ENCODE measurements at regions not wholly inside any gene's neighbourhood (a gene's known extent, or its start where the extent isn't known, plus 50 kb on each side); places are given as distances from the start of the nearest gene placed in this dataset.

DNA sequence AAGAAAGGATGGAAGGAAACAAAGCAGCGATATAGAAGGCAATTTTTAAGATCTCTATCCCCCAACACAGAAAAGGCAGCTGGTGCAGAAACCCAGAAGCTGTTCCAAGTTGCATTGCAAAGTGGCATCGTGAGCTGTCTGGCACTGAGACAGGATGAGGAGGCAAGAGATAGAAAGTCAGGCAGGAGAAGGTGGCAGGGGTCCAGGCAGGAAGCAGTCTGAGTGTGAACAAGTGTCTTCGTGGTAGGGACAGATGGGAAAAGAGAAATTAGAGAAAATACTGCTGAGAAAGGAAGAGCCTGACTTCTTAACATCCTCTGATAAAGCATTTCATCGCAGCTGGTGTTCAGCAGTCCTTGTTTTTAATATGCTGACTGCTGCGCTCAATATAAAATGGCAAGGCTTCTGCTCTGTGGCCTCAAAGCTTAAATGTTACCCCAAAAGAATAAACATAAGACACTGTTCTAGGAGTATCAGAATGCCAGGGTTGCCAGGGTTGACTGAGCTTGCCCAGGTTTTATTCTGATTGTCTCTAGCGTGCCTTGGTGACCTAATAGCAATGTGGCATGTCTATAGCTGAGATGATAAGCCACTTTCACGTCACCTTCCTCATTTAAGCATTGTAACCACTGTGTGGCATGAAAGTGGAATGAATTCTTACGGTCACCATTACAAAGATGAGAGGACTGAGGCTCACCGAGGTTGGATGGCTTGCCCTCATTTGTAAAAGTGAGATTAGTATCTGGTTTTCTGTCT, 397.6 kb downstream of the NUAK1 start:
- Histone ChIP-seq H3K4me3 (replicated peaks in 1 of 3; ENCODE audit: insufficient read depth in 1 of 3, low read depth in 2 of 3, low read length in 3 of 3) (no peak overlapping the region), H2AFZ (ENCODE audit: low read length) (no peak overlapping the region), H3K79me2 (ENCODE audit: insufficient read depth, low read length) (no peaks in the 10 kb centered on the region), H3K4me2 (ENCODE audit: low read depth, low read length) (no peak overlapping the region), H3K9ac (ENCODE audit: insufficient read depth, low read depth, low read length) (no peak overlapping the region), H3K9me3 (ENCODE audit: low read length) (no peaks in the 10 kb centered on the region), H3K36me3 (replicated peaks in 1 of 2; ENCODE audit: control insufficient read depth in 1 of 2, insufficient read depth in 2 of 2, low read length in 2 of 2) (no peaks in the 10 kb centered on the region), H4K20me1 (ENCODE audit: insufficient read depth, low read length) (no peaks in the 10 kb centered on the region), H3K4me1 (ENCODE audit: insufficient read depth, low read length) (no peaks in the 10 kb centered on the region), H3K27ac (ENCODE audit: extremely low read length, insufficient read depth, low read length) (no peak overlapping the region), H3K27me3 (ENCODE audit: control insufficient read depth in 1 of 2, insufficient read depth in 2 of 2, low read length in 2 of 2) (no peaks in the 10 kb centered on the region)
- no peak for FAIRE-seq
- WGBS (ENCODE audit: low lambda C conversion rate): 16% methylated on average over 9 of the region's 9 CpGs
- no peak for TF ChIP-seq ZNF331 (CRISPR knock-in tag; IDR thresholded peaks at IDR 0.05)
- TF ChIP-seq ZBTB4 (CRISPR knock-in tag; IDR thresholded peaks at IDR 0.05; ENCODE audit: borderline replicate concordance): no peak
- no peak for TF ChIP-seq EHMT2 (IDR thresholded peaks at IDR 0.05; ENCODE audit: borderline replicate concordance, low read depth, low read length)
- no peak for TF ChIP-seq ARNT2 (CRISPR knock-in tag; IDR thresholded peaks at IDR 0.05; ENCODE audit: low read depth)
- no peak for TF ChIP-seq NR2F1 (CRISPR knock-in tag; IDR thresholded peaks at IDR 0.05)
- TF ChIP-seq ZNF510 (CRISPR knock-in tag; IDR thresholded peaks at IDR 0.05; ENCODE audit: low read depth): no peak
- TF ChIP-seq ZNF280D (CRISPR knock-in tag; IDR thresholded peaks at IDR 0.05): no peak
- no peak for TF ChIP-seq SRY (CRISPR knock-in tag; IDR thresholded peaks at IDR 0.05)
- no peak for TF ChIP-seq MED13 (CRISPR knock-in tag; IDR thresholded peaks at IDR 0.05)
- no peak for TF ChIP-seq ZEB1 (IDR thresholded peaks at IDR 0.05; ENCODE audit: insufficient replicate concordance, low read depth)
- TF ChIP-seq GATA4 (IDR thresholded peaks at IDR 0.05; ENCODE audit: borderline replicate concordance, low read depth): no peak
- TF ChIP-seq ZKSCAN5 (CRISPR knock-in tag; IDR thresholded peaks at IDR 0.05): no peak
- TF ChIP-seq CCDC6 (CRISPR knock-in tag; IDR thresholded peaks at IDR 0.05): no peak
- TF ChIP-seq SKI (IDR thresholded peaks at IDR 0.05; ENCODE audit: partially characterized antibody): no peak
- no peak for TF ChIP-seq ZNF3 (CRISPR knock-in tag; IDR thresholded peaks at IDR 0.05)
- TF ChIP-seq ZNF639 (CRISPR knock-in tag; conservative IDR thresholded peaks at IDR 0.05): no peak
- no peak for TF ChIP-seq NCOA5 (CRISPR knock-in tag; IDR thresholded peaks at IDR 0.05)
- TF ChIP-seq FOXK1 (CRISPR knock-in tag; IDR thresholded peaks at IDR 0.05; ENCODE audit: borderline replicate concordance, low read depth): no peak
- no peak for TF ChIP-seq TMF1 (CRISPR knock-in tag; IDR thresholded peaks at IDR 0.05; ENCODE audit: low read depth)
- CTCF ChIA-PET (ENCODE audit: low intra/inter-chr PET ratio, low total read pairs): no interaction called here
- in situ Hi-C loops (cut with HindIII; ENCODE audit: extremely low pct_ligation_motif_present, low pct_unique_long_range_greater_than_20kb): no loop called here
- POLR2A ChIA-PET: no interaction called here
- intact Hi-C loops (cut with micrococcal nuclease; ENCODE audit: unreplicated experiment): no loop called here
- no TSS peak for BruUV-seq (replicated peaks)
- no peak for DNase-seq (ENCODE audit: low spot score)
- no peak for ATAC-seq
